ENCODE measurements at regions not wholly inside any gene's neighbourhood (a gene's known extent, or its start where the extent isn't known, plus 50 kb on each side); places are given as distances from the start of the nearest gene placed in this dataset.

DNA sequence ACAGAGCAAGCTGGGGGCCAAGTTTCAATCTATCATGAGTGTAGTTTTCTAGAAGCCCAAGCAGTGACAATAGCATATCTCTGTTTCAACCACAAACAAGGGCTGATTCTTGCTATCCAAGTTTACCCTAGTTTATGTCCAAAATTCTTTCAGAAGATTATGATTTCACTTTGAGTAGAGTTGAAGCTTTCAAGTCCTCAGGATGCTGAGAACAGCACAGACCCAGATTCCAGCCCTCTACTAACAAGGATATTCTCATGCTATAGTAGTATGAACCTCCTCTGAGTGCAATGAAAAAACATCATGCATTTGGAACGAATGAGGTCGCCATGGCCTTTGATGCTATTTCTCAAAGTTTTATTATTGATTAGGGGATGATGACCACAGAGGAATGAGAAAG is 344.1 kb upstream of the NPVF start:
- DNase-seq (ENCODE audit: extremely low spot score): no peak
- no peaks in the 10 kb centered on the region for H3K4me1 ChIP-seq (ENCODE audit: insufficient read depth)
- WGBS: 92% methylated on average over 2 of the region's 2 CpGs
- no peak overlapping the region for H3K4me3 ChIP-seq (ENCODE audit: low read depth, low read length)
- H3K36me3 ChIP-seq (ENCODE audit: insufficient read depth): no peaks in the 10 kb centered on the region
- no peak overlapping the region for H3K27ac ChIP-seq (ENCODE audit: low read depth)

DNA sequence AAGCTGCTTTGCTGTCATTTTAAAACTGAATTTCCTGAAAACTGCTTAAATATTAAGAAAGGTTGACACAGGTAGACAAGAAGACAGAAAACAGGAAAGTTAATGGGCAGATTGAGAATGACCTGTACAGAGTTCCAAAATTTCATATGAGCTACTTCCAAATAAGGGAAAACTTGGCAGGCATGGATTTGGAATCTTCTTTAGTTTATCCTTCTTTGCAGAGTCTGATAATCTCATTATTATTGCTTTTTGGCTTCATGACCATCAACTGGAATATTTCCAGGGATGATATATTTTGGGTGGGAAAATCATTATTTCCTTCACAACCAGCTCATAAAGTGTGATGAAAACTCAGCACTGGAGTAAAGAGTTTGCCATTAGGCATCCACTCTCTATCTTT is 346.5 kb upstream of the NPVF start:
- no peaks in the 10 kb centered on the region for H3K4me1 ChIP-seq (ENCODE audit: insufficient read depth)
- DNase-seq (ENCODE audit: extremely low spot score): peak; percentile 40
- H3K27ac ChIP-seq (ENCODE audit: low read depth): no peak overlapping the region
- H3K36me3 ChIP-seq (ENCODE audit: insufficient read depth): no peaks in the 10 kb centered on the region
- H3K4me3 ChIP-seq (ENCODE audit: low read depth, low read length): no peak overlapping the region

GRCh38 chr7:25575634-25576033 is 347.3 kb upstream of the NPVF start:
- no peak overlapping the region for H3K27ac ChIP-seq (ENCODE audit: low read depth)
- WGBS: 88% methylated on average over 4 of the region's 4 CpGs
- H3K4me3 ChIP-seq (ENCODE audit: low read depth, low read length): no peak overlapping the region
- H3K4me1 ChIP-seq (ENCODE audit: insufficient read depth): no peaks in the 10 kb centered on the region
- no peaks in the 10 kb centered on the region for H3K36me3 ChIP-seq (ENCODE audit: insufficient read depth)
- no peak for DNase-seq (ENCODE audit: extremely low spot score)

DNA sequence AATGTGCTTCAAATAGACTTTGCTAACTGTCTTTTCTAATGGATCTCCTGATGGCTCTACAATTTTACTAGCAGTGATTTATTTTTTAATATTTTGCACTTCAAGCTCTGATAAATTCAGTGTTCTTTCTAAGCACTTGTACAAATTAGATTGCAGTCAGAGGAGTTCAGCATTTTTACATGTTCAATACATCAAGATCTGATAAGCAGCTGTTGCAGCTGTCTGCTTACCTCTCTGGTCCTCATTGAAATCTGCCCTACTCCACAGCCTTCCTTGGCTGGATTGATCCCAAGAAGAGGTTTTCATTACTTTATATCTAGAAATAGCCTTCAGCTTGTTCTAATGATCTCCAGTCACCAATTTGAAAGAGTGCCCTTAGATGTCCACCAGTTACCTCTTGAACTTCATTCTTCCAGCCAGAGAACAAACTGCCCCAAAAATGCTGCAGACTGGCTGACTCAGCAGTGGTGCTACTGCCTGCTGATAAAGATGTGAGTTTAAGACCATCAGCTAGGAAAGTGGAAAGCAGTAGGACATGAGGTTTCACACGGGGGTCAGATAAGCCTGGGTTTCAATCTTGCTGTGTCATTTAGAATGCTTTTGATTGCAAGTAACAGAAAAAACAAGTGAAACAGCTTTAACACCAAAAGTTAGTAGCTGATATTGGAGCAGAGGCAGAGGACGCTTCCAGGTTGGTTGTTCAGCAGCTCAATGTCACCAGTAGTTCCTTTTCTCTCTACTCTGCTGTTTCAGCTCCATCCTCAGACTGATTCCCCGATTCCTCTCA is 350.9 kb upstream of the NPVF start:
- DNase-seq (ENCODE audit: extremely low spot score): no peak
- Histone ChIP-seq H3K4me1 (ENCODE audit: insufficient read depth) (no peaks in the 10 kb centered on the region), H3K4me3 (ENCODE audit: low read depth, low read length) (no peak overlapping the region), H3K36me3 (ENCODE audit: insufficient read depth) (no peaks in the 10 kb centered on the region), H3K27ac (ENCODE audit: low read depth) (no peak overlapping the region)
- 40% methylated on average over 3 of the region's 3 CpGs for WGBS

- H3K36me3 ChIP-seq (ENCODE audit: insufficient read depth): no peaks in the 10 kb centered on the region
- H3K4me3 ChIP-seq (ENCODE audit: low read depth, low read length): no peak overlapping the region
- WGBS: 43% methylated on average over 4 of the region's 4 CpGs
- no peak overlapping the region for H3K27ac ChIP-seq (ENCODE audit: low read depth)
- no peaks in the 10 kb centered on the region for H3K4me1 ChIP-seq (ENCODE audit: insufficient read depth)
- DNase-seq (ENCODE audit: extremely low spot score): peak; percentile 31
Measured at GRCh38 chr7:25579778-25580075, 351.4 kb upstream of the NPVF start.

GRCh38 chr7:25580141-25580540 is 351.9 kb upstream of the NPVF start:
- 46% methylated on average over 4 of the region's 4 CpGs for WGBS
- no peak overlapping the region for H3K4me3 ChIP-seq (ENCODE audit: low read depth, low read length)
- H3K4me1 ChIP-seq (ENCODE audit: insufficient read depth): no peaks in the 10 kb centered on the region
- DNase-seq (ENCODE audit: extremely low spot score): no peak
- H3K27ac ChIP-seq (ENCODE audit: low read depth): no peak overlapping the region
- H3K36me3 ChIP-seq (ENCODE audit: insufficient read depth): no peaks in the 10 kb centered on the region

DNA sequence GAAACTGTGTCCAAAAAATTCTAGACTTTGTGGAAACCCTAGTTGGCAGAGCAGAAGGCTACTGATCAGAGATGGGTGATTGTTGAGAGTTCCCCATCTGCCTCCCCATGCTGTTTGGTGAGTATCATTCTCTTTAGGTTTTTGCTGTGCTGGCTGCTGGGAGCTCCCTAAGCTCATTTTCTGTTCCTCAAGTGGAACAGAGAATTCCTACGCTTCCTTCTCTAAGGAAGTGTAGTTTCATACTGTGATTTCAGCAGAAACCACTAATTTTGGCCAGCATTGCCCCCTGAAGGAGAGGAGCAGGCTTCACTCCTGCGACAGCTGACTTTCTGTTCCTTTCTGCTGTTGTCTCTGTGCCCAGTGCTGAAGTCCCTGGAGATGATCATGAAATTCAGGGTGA is 355.3 kb upstream of the NPVF start:
- no peak for DNase-seq (ENCODE audit: extremely low spot score)
- Histone ChIP-seq H3K4me1 (ENCODE audit: insufficient read depth) (no peaks in the 10 kb centered on the region), H3K36me3 (ENCODE audit: insufficient read depth) (no peaks in the 10 kb centered on the region), H3K4me3 (ENCODE audit: low read depth, low read length) (no peak overlapping the region), H3K27ac (ENCODE audit: low read depth) (no peak overlapping the region)
- 92% methylated on average over 2 of the region's 2 CpGs for WGBS

- no peak overlapping the region for H3K4me3 ChIP-seq (ENCODE audit: low read depth, low read length)
- no peaks in the 10 kb centered on the region for H3K36me3 ChIP-seq (ENCODE audit: insufficient read depth)
- DNase-seq (ENCODE audit: extremely low spot score): no peak
- WGBS: 76% methylated on average over 10 of the region's 10 CpGs
- no peak overlapping the region for H3K27ac ChIP-seq (ENCODE audit: low read depth)
- H3K4me1 ChIP-seq (ENCODE audit: insufficient read depth): no peaks in the 10 kb centered on the region
Measured at GRCh38 chr7:25584112-25584938, 356.0 kb upstream of the NPVF start.

DNA sequence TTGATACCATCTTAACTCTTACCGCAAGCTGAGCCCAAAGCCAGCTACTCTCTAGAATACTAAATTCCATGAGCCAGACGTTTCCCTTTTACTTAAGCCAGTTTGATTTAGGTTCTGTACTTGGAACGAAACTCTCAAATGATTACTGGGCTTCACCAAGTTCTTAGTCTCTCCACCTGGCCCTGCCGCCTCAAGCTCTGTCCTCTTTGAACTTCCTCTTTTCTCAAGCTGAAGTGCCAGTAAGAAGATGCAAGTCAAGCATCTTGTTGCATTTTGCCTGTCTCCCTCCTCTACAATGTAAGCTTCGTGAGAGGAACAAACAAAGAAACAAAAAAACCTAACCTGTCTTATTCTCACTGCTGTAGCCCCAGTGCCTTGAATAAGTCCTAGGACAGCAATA is 358.2 kb upstream of the NPVF start:
- no peak overlapping the region for H3K27ac ChIP-seq (ENCODE audit: low read depth)
- H3K4me3 ChIP-seq (ENCODE audit: low read depth, low read length): no peak overlapping the region
- no peaks in the 10 kb centered on the region for H3K4me1 ChIP-seq (ENCODE audit: insufficient read depth)
- H3K36me3 ChIP-seq (ENCODE audit: insufficient read depth): no peaks in the 10 kb centered on the region
- WGBS: 72% methylated on average over 5 of the region's 5 CpGs
- no peak for DNase-seq (ENCODE audit: extremely low spot score)

DNA sequence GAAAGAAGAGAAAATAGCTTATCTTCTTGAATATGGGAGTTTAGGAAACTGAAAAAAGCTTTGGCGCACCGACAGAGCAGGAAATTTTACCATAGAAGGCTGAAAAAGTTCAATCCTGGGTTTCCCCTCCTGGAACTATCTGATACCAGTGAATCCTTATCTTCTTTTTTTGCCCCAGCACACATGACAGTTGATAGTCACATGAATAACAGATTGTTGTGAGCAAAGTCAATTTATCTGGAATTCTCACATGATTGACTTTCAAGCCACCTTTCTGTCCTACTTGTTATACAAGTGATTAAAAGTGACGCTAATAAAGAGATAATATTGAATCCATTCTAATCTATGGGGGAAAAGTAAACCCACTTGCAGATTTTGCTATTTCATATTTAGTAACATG is 365.8 kb upstream of the NPVF start:
- DNase-seq (ENCODE audit: extremely low spot score): no peak
- H3K4me3 ChIP-seq (ENCODE audit: low read depth, low read length): no peak overlapping the region
- H3K4me1 ChIP-seq (ENCODE audit: insufficient read depth): no peaks in the 10 kb centered on the region
- H3K27ac ChIP-seq (ENCODE audit: low read depth): no peak overlapping the region
- WGBS: 83% methylated on average over 3 of the region's 3 CpGs
- no peaks in the 10 kb centered on the region for H3K36me3 ChIP-seq (ENCODE audit: insufficient read depth)

- no peak for DNase-seq (ENCODE audit: extremely low spot score)
- Histone ChIP-seq H3K36me3 (ENCODE audit: insufficient read depth) (no peaks in the 10 kb centered on the region), H3K4me1 (ENCODE audit: insufficient read depth) (no peaks in the 10 kb centered on the region), H3K27ac (ENCODE audit: low read depth) (no peak overlapping the region), H3K4me3 (ENCODE audit: low read depth, low read length) (no peak overlapping the region)
- WGBS: 83% methylated on average over 2 of the region's 2 CpGs
Measured at GRCh38 chr7:25594728-25595127, 366.4 kb upstream of the NPVF start.

- no peaks in the 10 kb centered on the region for H3K4me1 ChIP-seq (ENCODE audit: insufficient read depth)
- DNase-seq (ENCODE audit: extremely low spot score): no peak
- H3K4me3 ChIP-seq (ENCODE audit: low read depth, low read length): no peak overlapping the region
- WGBS: 90% methylated on average over 2 of the region's 2 CpGs
- no peaks in the 10 kb centered on the region for H3K36me3 ChIP-seq (ENCODE audit: insufficient read depth)
- H3K27ac ChIP-seq (ENCODE audit: low read depth): no peak overlapping the region
Measured at GRCh38 chr7:25595996-25596395, 367.7 kb upstream of the NPVF start.

DNA sequence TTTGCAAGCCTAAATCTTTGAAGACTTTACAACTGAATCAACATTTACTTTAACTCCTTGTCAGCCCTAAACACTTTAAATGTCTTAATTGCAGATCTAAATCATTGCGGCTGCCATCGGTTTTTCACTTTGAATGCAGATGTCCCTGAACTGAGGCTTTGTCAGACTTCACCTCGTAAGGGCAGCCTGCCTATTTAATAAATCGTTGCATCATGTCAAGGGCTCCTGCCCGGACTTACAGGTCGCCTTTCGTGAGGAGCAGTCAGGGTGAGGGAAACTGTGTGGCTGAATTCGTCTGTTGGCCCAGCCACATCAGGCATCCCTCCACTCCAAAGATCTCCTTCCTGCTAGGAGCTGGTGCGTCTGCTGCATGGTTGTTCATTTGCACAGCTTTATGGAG is 368.2 kb upstream of the NPVF start:
- WGBS: 75% methylated on average over 9 of the region's 9 CpGs
- H3K36me3 ChIP-seq (ENCODE audit: insufficient read depth): no peaks in the 10 kb centered on the region
- DNase-seq (ENCODE audit: extremely low spot score): no peak
- no peak overlapping the region for H3K27ac ChIP-seq (ENCODE audit: low read depth)
- H3K4me1 ChIP-seq (ENCODE audit: insufficient read depth): no peaks in the 10 kb centered on the region
- no peak overlapping the region for H3K4me3 ChIP-seq (ENCODE audit: low read depth, low read length)

GRCh38 chr7:25597946-25598345 is 369.7 kb upstream of the NPVF start:
- Histone ChIP-seq H3K4me3 (ENCODE audit: low read depth, low read length) (no peak overlapping the region), H3K4me1 (ENCODE audit: insufficient read depth) (no peaks in the 10 kb centered on the region), H3K36me3 (ENCODE audit: insufficient read depth) (no peaks in the 10 kb centered on the region), H3K27ac (ENCODE audit: low read depth) (no peak overlapping the region)
- DNase-seq (ENCODE audit: extremely low spot score): no peak
- 73% methylated on average over 5 of the region's 5 CpGs for WGBS

Data from urinary bladder (tissue), 3 donors.